Nucleus accumbens (tissue), 56 donors: ENCODE measurements at regions not wholly inside any gene's neighbourhood (a gene's known extent, or its start where the extent isn't known, plus 50 kb on each side); places are given as distances from the start of the nearest gene placed in this dataset.

ENCODE experiments used
- DNase-seq, 56 donors: peaks; one replicate each; lab custom pipeline; 2025; lab: John Stamatoyannopoulos, UW

DNA sequence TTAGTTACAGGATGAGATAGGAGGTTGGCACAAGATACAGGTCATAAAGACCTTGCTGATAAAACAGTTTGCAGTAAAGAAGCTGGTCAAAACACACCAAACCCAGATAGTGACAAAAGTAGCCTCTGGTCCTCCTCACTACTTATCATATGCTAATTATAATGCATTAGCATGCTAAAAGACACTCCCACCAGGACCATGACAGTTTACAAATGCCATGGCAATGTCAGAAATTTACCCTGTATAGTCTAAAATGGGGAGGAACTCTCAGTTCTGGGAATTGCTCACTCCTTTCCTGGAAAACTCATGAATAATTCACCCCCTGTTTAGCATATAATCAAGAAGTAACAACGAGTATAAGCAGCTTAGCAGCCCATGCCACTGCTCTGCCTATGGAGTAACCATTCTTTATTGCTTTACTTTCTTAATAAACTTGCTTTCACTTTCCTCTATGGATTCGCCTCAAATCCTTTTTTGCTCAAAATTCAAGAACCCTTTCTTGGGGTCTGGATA is 1254.4 kb downstream of the PCDH7 start:
- DNase-seq = no peak

DNA sequence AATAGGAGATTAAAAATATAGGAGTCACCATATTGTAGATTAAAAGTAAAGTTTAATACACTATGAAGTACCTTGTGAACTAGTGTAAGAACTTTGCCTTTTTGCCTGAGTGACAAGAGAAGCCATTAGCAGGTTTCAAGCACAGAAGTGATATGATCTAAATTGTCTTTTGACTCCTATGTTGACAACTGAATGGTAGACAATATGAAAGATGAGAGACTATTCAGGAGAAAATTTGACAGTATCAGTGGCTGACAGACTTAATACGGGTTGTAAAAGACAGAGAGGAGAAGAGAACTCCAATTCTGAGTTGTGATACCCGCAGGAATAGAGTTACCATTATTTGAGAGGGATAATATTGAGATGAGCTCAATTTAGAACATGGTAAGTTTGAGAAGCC is 1259.8 kb downstream of the PCDH7 start:
- DNase-seq = no peak

DNA sequence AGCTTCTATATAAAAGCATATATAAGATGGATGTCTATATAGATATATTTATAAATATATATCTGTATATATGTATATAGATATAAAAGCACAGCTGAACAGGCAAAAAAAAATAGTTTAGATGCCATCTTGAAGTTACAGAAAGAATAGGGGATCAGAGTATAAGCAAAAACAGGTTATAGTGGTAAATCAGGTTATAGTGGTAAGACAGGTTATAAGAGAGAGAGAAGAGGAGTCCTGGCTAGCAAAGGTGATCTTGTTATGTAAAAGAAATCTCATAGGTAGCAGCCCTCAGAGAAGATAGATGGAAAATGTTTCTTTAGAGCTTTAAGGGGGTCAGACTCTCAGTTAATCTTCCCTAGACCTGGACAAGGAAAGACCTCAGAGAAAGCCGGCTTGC is 1263.1 kb downstream of the PCDH7 start:
- no peak for DNase-seq

DNA sequence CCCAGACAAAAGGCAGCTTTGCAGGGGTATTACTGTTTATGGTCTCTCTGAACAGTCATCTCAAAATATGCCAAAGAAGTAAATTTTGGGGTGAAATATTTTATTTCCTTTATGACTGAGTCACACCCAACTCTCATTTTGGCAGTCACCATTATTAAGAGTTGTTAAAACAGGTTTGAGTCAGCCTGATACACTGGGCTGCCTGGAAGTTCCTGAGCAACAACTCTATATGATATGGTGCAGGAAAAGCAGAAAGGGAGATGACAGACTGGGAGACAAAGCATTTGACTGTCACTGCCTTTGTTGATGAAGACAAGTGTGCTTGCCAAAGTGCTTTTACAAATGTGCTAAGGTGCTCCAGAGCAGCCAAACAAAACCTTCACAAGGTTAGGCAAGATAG is 1263.5 kb downstream of the PCDH7 start:
- no peak for DNase-seq

DNA sequence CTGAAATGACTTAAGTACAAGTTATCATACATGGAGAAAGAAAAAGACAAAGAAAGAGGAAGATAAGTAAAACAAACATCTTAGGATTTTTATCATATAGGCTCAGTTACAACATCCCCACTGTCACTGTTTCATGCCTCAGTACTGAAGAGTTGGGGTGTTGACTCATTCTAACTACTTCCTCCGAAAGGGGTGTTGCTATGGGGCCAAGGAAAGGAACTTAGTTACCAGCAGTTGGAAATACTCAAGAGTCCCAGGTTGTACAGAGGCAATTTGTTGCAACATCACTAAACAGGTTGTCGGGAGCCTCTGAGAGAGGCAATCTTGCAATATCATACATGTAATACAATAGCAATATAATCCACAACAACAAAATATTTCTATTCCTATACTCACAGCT is 1264.7 kb downstream of the PCDH7 start:
- DNase-seq = no peak

DNA sequence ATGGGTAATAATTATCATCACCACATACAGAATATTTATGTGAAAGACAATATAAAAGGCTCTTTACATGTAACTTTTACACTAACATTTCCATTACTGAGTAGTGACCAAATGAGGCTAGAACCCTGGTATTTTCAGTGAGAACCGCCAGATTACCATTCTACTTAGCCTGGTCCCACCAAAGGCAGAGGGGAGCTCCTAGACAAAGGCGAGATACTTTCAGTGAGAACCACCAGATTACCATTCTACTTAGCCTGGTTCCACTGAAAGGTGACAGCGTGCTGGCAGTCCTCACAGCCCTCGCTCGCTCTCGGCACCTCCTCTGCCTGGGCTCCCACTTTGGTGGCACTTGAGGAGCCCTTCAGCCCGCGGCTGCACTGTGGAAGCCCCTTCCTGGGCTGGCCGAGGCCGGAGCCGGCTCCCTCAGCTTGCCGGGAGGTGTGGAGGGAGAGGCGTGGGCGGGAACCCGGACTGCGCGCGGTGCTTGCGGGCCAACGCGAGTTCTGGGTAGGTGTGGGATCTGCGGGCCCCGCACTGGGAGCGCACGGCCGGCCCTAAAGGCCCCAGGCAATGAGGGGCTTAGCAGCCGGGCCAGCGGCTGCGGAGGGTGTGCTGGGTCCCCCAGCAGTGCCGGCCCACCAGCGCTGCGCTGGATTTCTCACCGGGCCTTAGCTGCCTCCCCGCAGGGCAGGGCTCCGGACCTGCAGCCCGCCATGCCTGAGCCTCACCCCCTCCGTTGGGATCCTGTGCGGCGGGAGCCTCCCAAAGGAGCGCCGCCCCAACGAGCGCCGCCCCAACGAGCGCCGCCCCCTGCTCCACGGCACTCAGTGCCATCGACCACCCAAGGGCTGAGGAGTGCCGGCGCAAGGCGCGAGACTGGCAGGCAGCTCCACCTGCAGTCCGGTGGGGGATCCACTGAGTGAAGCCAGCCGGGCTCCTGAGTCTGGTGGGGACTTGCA is 1276.1 kb downstream of the PCDH7 start:
- no peak for DNase-seq

DNA sequence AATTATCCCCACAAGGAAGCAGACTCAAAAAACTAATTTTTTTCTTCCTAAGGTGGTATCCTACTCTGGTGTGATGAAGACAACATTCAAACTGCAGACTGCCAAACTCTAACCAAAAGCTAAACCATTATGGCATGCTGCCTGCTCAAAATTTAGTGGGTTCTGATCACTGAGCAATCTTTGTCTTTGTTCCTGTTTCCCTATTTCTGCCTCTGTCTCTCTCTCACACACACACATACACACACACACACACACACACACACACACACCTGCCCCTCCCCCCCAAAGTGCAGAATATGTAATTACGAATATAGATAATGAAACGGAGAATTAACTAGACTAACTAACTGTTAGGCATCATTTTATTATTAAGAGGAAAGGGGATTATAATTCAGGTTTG is 1278.6 kb downstream of the PCDH7 start:
- DNase-seq = no peak

DNA sequence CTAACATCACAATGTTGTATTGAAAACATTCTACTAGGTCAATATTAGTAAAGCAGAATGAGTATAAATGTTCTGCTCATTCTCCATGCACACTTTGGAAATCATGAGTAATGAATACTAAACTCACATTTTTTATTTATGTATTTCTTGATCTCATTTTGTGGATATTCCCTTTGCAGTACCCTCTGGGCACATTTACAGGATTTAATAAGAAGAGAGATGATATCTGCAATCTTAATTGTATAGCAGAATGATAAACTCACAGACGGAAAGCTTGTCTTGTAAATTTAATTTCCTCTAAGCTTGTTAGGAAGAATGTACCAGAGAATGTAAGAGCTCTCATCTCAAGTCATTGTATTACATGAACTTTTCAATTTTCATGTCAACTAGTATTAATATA is 1279.7 kb downstream of the PCDH7 start:
- DNase-seq = no peak

DNA sequence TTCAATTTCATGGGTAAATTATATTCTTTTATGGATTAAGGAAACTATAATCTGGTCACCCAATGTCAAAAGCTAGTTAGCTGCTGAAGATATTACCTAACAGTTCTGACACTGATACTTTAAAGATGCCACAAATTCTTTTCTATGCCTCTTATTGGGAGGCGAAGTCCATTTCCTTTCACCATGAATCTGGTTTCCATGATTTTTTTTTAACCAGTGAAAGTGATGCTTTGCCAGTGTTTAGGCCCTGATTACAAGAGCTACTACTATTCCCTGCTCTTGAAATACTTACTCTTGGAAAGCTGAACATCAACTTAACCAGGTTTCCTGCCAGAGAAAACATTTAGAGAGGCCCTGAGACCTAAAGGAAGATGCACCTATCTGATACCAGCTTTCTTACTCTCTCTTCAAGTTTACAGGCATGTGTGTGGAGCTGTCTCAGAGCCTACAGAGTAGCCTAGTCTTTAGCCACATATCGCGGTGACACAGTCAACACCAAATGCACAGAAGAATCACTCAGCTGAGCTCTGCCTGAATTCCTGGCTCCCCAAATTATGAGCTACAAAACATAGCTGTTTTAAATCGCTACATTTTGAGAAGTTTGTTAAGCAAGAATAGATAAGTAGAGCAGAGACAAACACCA is 1280.8 kb downstream of the PCDH7 start:
- DNase-seq = no peak

DNA sequence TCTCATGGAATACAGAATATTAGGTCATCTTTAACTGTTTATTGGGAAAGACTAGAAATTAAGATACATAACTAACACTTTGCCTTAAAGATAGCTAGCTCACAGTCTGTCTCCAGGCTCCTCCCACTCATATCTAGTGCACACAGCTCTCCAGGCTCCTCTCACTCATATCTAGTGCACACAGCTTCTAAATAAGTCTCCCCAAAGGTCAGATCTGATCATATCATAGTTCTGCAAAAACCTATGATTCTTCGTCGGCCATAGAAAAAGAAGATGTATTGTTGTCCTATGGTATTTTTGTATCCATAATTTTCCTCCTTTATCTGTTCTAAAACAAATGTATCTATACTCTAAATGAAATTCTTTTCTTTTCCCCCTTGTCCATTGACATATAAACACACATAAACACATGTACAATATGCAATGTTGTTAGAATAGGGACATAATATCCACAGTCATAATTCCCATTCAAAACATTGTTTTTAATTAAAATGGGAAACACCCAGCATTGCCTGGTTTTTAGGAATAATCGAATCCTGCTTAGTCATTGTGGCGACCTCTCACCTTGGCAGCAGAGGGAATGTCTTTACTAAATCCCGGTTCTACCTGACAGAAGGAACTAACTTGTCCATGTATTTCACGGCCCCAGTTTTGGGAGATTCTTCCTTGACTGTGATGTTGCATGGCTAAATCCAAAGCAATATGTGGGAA is 1282.0 kb downstream of the PCDH7 start:
- DNase-seq = no peak

DNA sequence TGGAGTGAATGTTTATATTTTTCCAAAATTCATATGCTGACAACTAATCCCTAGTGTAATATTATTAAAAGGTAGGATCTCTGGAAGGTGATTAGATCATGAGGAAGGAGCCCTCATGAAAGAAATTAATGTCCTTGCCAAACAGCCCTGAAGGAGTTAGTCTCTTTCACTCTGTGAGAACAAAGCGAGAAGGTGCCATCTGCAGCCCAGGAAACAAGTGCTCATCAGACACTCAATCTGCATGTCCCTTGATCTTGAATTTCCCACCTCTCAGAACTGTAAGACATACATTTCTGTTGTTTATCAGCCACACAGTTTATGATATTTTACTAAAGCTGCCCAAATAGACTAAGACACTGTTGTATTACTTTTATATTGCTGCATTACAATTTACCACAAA is 1283.4 kb downstream of the PCDH7 start:
- DNase-seq = no peak

DNA sequence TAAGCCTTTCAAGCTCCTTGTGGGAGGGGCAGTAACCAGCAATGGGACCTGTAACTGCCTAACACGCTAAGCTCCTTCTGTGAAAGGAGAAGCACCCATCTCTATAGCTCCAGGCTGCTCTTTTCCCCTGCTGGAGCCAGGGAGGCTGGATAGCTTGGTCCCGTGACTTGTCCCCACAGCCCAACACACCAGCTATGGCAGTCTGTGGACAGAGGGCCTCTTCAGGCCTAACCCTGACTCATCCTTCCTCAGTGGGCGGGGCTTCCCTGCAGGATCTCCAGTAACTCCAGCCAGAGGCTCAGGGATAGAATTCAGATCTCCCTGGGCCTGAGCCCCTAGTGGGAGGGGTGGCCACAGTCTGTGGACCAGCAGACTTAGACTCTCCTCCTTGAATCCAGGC is 1290.1 kb downstream of the PCDH7 start:
- no peak for DNase-seq

DNA sequence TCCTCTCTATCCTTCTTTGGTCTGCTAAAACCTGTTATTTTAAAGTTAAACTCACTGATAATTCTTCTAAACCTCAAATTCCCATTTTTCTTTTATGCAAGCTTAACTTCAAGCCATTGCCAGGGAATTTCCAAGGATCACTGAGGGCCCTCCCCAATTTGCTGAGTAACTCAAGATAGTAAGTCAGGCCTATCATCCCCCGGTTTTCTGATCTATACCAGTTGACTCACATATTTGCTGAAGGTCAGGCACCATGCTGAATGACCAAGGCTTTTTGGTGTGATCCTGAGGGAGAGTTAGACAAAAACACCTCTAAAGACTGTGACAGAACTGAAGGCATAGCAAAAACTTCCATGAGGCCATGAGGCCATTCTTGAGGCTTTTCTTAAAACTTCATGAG is 1301.9 kb downstream of the PCDH7 start:
- DNase-seq = no peak

DNA sequence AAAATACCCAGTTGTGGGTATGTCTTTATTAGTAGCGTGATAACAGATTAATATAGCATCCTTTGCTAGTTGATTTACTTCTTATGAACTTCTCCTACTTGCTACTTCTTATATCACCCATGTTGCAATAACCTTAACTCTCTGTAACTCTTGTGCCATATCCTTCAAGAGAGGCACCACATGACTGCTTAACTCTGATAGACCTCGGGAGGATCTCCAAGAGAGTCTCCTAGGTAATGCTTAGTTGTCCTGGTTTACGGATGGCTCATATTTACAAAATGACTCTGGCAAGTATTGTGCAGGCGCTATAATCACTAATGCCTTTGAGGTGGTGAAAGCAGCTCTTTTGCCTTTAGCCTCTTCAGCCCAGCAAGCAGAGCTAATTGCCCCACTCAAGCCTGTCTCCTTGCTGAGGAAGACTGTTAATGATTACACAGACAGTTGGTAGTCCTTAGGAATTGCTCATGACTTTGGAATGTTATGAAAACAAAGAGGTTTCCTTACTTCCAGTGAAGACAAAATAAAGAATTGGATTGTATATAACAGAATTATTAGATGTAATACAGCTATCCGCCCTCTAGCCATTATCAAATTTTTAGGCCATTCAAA is 1305.8 kb downstream of the PCDH7 start:
- no peak for DNase-seq

DNA sequence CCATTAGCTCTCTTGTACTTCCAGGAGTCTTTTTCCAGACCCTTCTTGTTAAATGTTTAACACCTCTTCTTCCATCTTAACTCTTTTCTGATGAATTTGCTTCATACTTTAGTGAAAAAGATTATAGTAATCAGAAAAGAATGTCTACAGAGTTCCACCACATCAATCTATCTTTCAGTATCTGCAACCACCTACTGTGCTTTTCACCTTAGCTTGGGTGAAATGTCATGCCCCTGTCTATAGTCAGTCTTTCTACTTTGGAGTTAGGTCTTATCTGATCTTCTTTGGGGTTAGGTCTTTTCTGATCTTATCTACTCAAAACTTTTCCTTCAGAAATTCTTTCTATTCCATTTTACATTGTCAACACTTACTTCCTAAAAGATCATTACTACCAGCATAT is 1310.2 kb downstream of the PCDH7 start:
- no peak for DNase-seq

DNA sequence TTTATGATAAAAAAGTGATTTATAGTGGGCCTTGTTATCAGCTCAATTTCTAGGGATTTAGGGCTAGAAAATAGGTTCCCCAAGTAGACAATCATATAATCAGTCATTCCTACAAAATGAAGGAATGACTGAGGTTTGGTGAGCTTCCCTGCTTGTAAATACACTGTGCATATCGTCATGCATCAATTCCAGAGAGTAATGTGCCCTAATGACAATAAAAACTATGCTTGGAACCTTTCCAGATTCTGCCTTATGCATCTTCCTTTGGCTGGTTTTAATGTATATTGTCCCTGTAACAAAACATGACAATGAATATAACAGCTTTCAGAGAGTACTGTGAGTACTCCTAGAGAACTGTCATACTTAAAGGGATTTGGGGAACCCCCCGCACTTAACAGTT is 1310.9 kb downstream of the PCDH7 start:
- DNase-seq = no peak

DNA sequence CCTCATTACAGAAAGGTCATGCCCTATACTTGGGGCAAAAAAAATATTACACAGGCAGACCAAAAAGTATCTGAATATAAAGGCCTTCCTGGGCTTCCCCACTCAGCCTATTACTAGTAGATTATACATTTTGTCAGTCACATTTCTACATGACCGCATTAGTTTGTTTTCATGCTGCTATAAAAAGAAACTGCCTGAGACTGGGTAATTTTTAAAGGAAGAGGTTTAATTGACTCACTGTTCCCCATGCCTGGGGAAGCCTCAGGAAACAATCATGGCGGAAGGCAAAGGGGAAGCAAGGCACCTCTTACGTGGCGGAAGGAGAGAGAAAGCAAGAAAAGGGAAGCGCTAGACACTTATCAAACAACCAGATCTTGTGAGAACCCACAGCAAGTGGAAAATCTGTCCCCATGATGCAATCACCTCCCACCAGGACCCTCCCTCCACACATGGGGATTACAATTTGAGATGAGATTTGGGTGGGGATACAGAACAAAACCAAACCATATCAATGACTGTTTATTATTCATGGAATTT is 1312.0 kb downstream of the PCDH7 start:
- no peak for DNase-seq

DNA sequence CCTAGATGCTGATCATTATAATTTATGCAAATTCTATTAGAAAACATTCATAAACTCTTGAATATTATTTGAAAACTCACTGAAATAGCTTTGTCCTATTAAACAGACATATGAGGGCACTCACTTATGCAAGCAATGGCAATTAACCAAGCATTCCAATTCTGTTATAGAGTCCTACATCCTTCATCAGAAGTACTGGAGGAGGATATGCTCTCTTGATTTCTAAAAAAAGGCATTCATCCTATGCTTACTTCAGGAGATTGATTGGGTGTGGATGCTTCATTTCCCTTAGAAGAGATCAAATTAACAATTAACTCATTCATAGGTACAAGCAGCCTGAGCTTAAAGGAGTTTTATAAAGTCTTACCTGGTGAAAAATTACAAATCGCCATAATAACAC is 1317.2 kb downstream of the PCDH7 start:
- no peak for DNase-seq

DNA sequence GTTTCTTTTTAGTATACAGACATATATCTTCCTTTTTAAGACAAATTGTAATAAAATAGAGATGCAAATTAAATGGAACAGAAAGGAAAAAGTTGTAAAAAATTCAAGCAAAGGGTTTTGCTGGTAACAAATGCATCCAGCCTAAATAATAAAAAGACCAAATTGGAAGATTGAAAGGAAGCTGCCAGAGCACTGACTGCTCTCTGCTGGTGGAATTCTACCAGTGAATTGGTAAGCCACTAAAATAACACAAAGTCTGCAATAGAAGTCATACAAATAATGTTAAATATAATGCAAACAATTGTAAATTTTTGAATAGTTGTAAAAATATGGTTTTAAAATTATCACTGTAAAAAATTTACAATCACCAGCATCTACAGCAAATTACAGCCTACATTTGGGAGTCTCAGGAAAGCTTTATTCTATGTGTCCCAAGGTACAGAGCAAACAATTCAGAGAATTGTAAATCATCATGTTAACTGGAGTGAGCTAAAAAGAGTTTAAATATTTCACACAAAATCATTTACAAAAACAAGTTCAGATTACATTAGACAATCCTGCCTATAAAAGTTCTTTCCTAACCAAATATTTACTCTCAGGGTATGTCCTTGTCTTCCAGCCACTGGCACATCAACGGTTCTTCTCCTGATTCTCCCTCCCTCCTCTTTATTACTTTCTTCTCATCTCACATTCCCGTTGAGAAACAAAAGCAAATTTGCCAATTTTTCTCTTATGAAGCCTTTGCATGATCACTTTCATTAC is 1322.5 kb downstream of the PCDH7 start:
- no peak for DNase-seq

DNA sequence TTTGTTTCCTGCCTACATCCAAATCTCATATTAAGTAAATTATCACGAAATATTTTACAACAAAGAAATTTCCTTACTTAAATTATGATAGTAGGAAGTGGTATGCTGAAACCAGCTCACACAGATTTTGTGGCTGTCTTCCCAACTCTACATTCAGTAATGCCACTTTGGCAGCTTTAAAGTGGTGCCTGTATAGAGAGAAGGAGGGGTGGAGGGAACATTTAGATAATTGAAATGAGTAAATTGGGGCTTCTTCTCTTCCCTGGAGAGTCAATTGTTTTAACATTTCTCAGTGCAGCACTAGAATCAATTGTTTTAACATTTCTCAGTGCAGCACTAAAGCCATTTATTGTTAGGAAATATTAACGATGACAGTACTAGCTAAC is 1323.1 kb downstream of the PCDH7 start:
- DNase-seq = no peak
